ENCODE measurements at regions not wholly inside any gene's neighbourhood (a gene's known extent, or its start where the extent isn't known, plus 50 kb on each side); places are given as distances from the start of the nearest gene placed in this dataset.
"Not testable (repeated sequence)": the region's sequence is repeated elsewhere in the genome, so short reads cannot be mapped to it uniquely, and the experiment has no call there.

- H3K36me3 ChIP-seq, result no peaks in the 10 kb centered on the region
- DNase-seq, result no peak
- no peak for TF ChIP-seq CTCF (IDR thresholded peaks at IDR 0.05)
- H3K27ac ChIP-seq, result no peak overlapping the region
- ATAC-seq, result no peak
- H3K4me1 ChIP-seq, result no peaks in the 10 kb centered on the region
- intact Hi-C loops (cut with DNase I), result no loop called here
- H3K9me3 ChIP-seq, result peaks cover 19% of the 10 kb centered on the region
- H3K27me3 ChIP-seq (ENCODE audit: low read depth), result no peaks in the 10 kb centered on the region
- no peak overlapping the region for H3K4me3 ChIP-seq
These were observed 151.5 kb upstream of the MGAT4C start for GRCh38 chr12:86407620-86408208.

- Histone ChIP-seq H3K4me1 (no peaks in the 10 kb centered on the region), H3K36me3 (no peaks in the 10 kb centered on the region), H3K27ac (no peak overlapping the region), H3K9me3 (no peaks in the 10 kb centered on the region), H3K27me3 (ENCODE audit: low read depth) (no peaks in the 10 kb centered on the region), H3K4me3 (no peak overlapping the region)
- intact Hi-C loops (cut with DNase I), result no loop called here
- no peak for TF ChIP-seq CTCF (IDR thresholded peaks at IDR 0.05)
- DNase-seq (no peak), ATAC-seq (no peak)
These were observed 133.8 kb upstream of the MGAT4C start for GRCh38 chr12:86389949-86390348.

- Histone ChIP-seq H3K27ac (no peak overlapping the region), H3K4me1 (no peaks in the 10 kb centered on the region), H3K9me3 (no peaks in the 10 kb centered on the region), H3K27me3 (ENCODE audit: low read depth) (no peaks in the 10 kb centered on the region), H3K4me3 (no peak overlapping the region), H3K36me3 (no peaks in the 10 kb centered on the region)
- intact Hi-C loops (cut with DNase I), result no loop called here
- ATAC-seq (no peak), DNase-seq (no peak)
- no peak for TF ChIP-seq CTCF (IDR thresholded peaks at IDR 0.05)
These were observed 131.5 kb upstream of the MGAT4C start for GRCh38 chr12:86387591-86388145.

- H3K36me3 ChIP-seq; H3K27ac ChIP-seq; H3K27me3 ChIP-seq (ENCODE audit: low read depth); intact Hi-C loops (cut with DNase I); H3K4me1 ChIP-seq; DNase-seq; H3K4me3 ChIP-seq; ATAC-seq; H3K9me3 ChIP-seq: not testable (repeated sequence)
These were observed 127.6 kb upstream of the MGAT4C start for GRCh38 chr12:86383759-86384158.

GRCh38 chr12:86379337-86379736 is 123.1 kb upstream of the MGAT4C start:
- ATAC-seq (no peak), DNase-seq (no peak)
- Histone ChIP-seq H3K36me3 (no peaks in the 10 kb centered on the region), H3K27me3 (ENCODE audit: low read depth) (no peaks in the 10 kb centered on the region), H3K4me1 (no peaks in the 10 kb centered on the region), H3K27ac (no peak overlapping the region), H3K9me3 (no peaks in the 10 kb centered on the region), H3K4me3 (no peak overlapping the region)
- TF ChIP-seq CTCF (IDR thresholded peaks at IDR 0.05), result no peak
- intact Hi-C loops (cut with DNase I), result no loop called here

GRCh38 chr12:86376052-86376451 is 119.9 kb upstream of the MGAT4C start:
- no peaks in the 10 kb centered on the region for H3K4me1 ChIP-seq
- no peak overlapping the region for H3K4me3 ChIP-seq
- no peaks in the 10 kb centered on the region for H3K27me3 ChIP-seq (ENCODE audit: low read depth)
- no peak for TF ChIP-seq CTCF (IDR thresholded peaks at IDR 0.05)
- DNase-seq (no peak), ATAC-seq (no peak)
- H3K36me3 ChIP-seq, result no peaks in the 10 kb centered on the region
- no peaks in the 10 kb centered on the region for H3K9me3 ChIP-seq
- H3K27ac ChIP-seq, result no peak overlapping the region
- intact Hi-C loops (cut with DNase I), result no loop called here
